K562 (cell line): ENCODE measurements at regions not wholly inside any gene's neighbourhood (a gene's known extent, or its start where the extent isn't known, plus 50 kb on each side); places are given as distances from the start of the nearest gene placed in this dataset.

ENCODE experiments used
- CTCF ChIP-seq, 3 experiments: IDR thresholded peaks in 2 of 3; conservative IDR thresholded peaks in 1 of 3; 2 replicates each; pipeline ENCODE4 v1.5.1; 2011 to 2012; ENCODE audit warnings: low read length in 3 of 3, mild to moderate bottlenecking in 3 of 3, control low read depth in 2 of 3, improper control_type of control experiment in 1 of 3, inconsistent platforms in 1 of 3, low read depth in 1 of 3, mixed read lengths in 1 of 3, moderate library complexity in 1 of 3; ENCODE audit not compliant: insufficient read depth in 2 of 3
- EGR1 ChIP-seq: fragments of 450-650 bp; conservative IDR thresholded peaks from 2 replicates; pipeline ENCODE4 v1.6.1; 2017; ENCODE audit warnings: mild to moderate bottlenecking
- FOXA1 ChIP-seq: fragments of 450-650 bp; IDR thresholded peaks from 2 replicates; pipeline ENCODE4 v1.6.1; 2016; ENCODE audit warnings: mild to moderate bottlenecking, borderline replicate concordance
- L3MBTL2 ChIP-seq: fragments of 450-650 bp; IDR thresholded peaks from 2 replicates; pipeline ENCODE4 v1.6.1; 2016; ENCODE audit warnings: mild to moderate bottlenecking, moderate library complexity
- NFE2L1 ChIP-seq: fragments of 450-650 bp; IDR thresholded peaks from 2 replicates; pipeline ENCODE4 v1.6.1; 2016; ENCODE audit warnings: missing genetic modification characterization, low read depth, mild to moderate bottlenecking, missing compliant biosample characterization, moderate library complexity, borderline replicate concordance
- PATZ1 ChIP-seq: fragments of 250-450 bp; sonication (Bioruptor Pico); IDR thresholded peaks from 2 replicates; pipeline ENCODE4 v1.5.0; 2020; ENCODE audit warnings: mild to moderate bottlenecking, borderline replicate concordance
- POLR2A ChIP-seq: fragments of 450-650 bp; conservative IDR thresholded peaks from 2 replicates; pipeline ENCODE4 v1.6.1; 2016
- RBM22 ChIP-seq: fragments of 200-400 bp; formaldehyde crosslinking; IDR thresholded peaks from 2 replicates; pipeline ENCODE4 v1.6.1; 2018; ENCODE audit warnings: low read length, low read depth; ENCODE audit not compliant: poor library complexity, severe bottlenecking
- YY1 ChIP-seq, 3 experiments: IDR thresholded peaks; 2 replicates each; pipeline ENCODE4 v1.6.1; 2011; ENCODE audit warnings: low read length in 2 of 3, mild to moderate bottlenecking in 2 of 3, moderate library complexity in 2 of 3, borderline replicate concordance in 1 of 3, control low read depth in 1 of 3, low read depth in 1 of 3; ENCODE audit not compliant: insufficient read depth in 3 of 3, insufficient replicate concordance in 2 of 3, control insufficient read depth in 1 of 3, insufficient read length in 1 of 3; ENCODE audit errors: extremely low read depth in 1 of 3
- ZNF780A ChIP-seq: fragments of 250-450 bp; sonication (Bioruptor Pico); IDR thresholded peaks from 2 replicates; pipeline ENCODE4 v1.5.0; 2021; ENCODE audit warnings: mild to moderate bottlenecking
- TF ChIP-seq, protein P1 (sequence below), 2 experiments: fragments of 450-650 bp; formaldehyde crosslinking in 1 of 2; IDR thresholded peaks; 2 replicates each; pipeline versions ENCODE4 v1.4.0 to v1.6.1; 2014 to 2020; ENCODE audit warnings: mild to moderate bottlenecking in 2 of 2, borderline replicate concordance in 1 of 2, low read depth in 1 of 2
- TF ChIP-seq, protein P2 (sequence below): sonication (generic); formaldehyde crosslinking; IDR thresholded peaks from 2 replicates; pipeline ENCODE4 v1.8.0; 2022; ENCODE audit warnings: mild to moderate bottlenecking, missing genetic modification reagents

DNA sequence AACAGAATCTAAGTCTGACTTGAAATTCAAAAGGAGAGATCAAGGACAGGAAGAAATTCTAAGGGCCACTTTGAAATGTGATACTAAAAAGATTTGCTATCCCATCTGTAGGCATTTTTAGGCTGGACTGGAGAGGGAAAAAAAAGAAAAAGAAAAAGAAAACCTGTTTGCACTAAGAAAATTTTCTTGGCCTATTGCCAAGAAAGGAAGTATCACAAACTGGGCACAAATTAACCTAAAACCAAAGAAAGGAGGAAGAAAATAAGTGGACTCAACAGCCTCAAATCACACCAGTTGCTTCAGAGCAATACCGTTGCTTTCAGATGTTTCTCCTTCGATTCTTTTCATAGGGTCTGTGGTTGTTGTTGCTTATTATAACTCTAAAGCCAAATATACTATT is 287.9 kb upstream of the VRK2 start:
- TF ChIP-seq L3MBTL2 (no peak), PATZ1 (no peak), YY1 (IDR thresholded peaks at IDR 0.05; ENCODE audit: borderline replicate concordance in 1 of 3, control insufficient read depth in 1 of 3, extremely low read depth in 1 of 3, insufficient read depth in 3 of 3, insufficient read length in 1 of 3, insufficient replicate concordance in 2 of 3, low read depth in 1 of 3, low read length in 2 of 3) (no peak), CTCF (IDR thresholded peaks at IDR 0.05 in 2 of 3, conservative IDR thresholded peaks at IDR 0.05 in 1 of 3; ENCODE audit: insufficient read depth in 2 of 3, low read depth in 1 of 3, low read length in 3 of 3) (no peak), EGR1 (no peak), RBM22 (no peak), POLR2A (no peak), FOXA1 (no peak), NFE2L1 (tag) (no peak), ZNF780A (no peak)
- TF ChIP-seq, protein P1, sequence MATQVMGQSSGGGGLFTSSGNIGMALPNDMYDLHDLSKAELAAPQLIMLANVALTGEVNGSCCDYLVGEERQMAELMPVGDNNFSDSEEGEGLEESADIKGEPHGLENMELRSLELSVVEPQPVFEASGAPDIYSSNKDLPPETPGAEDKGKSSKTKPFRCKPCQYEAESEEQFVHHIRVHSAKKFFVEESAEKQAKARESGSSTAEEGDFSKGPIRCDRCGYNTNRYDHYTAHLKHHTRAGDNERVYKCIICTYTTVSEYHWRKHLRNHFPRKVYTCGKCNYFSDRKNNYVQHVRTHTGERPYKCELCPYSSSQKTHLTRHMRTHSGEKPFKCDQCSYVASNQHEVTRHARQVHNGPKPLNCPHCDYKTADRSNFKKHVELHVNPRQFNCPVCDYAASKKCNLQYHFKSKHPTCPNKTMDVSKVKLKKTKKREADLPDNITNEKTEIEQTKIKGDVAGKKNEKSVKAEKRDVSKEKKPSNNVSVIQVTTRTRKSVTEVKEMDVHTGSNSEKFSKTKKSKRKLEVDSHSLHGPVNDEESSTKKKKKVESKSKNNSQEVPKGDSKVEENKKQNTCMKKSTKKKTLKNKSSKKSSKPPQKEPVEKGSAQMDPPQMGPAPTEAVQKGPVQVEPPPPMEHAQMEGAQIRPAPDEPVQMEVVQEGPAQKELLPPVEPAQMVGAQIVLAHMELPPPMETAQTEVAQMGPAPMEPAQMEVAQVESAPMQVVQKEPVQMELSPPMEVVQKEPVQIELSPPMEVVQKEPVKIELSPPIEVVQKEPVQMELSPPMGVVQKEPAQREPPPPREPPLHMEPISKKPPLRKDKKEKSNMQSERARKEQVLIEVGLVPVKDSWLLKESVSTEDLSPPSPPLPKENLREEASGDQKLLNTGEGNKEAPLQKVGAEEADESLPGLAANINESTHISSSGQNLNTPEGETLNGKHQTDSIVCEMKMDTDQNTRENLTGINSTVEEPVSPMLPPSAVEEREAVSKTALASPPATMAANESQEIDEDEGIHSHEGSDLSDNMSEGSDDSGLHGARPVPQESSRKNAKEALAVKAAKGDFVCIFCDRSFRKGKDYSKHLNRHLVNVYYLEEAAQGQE (IDR thresholded peaks at IDR 0.05; ENCODE audit: borderline replicate concordance): no peak
- TF ChIP-seq, protein P1 (CRISPR knock-in tag; IDR thresholded peaks at IDR 0.05; ENCODE audit: low read depth): no peak
- TF ChIP-seq, protein P2, sequence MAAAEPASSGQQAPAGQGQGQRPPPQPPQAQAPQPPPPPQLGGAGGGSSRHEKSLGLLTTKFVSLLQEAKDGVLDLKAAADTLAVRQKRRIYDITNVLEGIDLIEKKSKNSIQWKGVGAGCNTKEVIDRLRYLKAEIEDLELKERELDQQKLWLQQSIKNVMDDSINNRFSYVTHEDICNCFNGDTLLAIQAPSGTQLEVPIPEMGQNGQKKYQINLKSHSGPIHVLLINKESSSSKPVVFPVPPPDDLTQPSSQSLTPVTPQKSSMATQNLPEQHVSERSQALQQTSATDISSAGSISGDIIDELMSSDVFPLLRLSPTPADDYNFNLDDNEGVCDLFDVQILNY (CRISPR knock-in tag): no peak
